ENCODE measurements at regions not wholly inside any gene's neighbourhood (a gene's known extent, or its start where the extent isn't known, plus 50 kb on each side); places are given as distances from the start of the nearest gene placed in this dataset.
"Not testable (repeated sequence)": the region's sequence is repeated elsewhere in the genome, so short reads cannot be mapped to it uniquely, and the experiment has no call there.

GRCh38 chr11:3300579-3300978 is 68.4 kb upstream of the MRGPRE start:
- TF ChIP-seq POLR2A (IDR thresholded peaks at IDR 0.05; ENCODE audit: low read depth, low read length) = not testable (repeated sequence)
- TF ChIP-seq, protein P1, sequence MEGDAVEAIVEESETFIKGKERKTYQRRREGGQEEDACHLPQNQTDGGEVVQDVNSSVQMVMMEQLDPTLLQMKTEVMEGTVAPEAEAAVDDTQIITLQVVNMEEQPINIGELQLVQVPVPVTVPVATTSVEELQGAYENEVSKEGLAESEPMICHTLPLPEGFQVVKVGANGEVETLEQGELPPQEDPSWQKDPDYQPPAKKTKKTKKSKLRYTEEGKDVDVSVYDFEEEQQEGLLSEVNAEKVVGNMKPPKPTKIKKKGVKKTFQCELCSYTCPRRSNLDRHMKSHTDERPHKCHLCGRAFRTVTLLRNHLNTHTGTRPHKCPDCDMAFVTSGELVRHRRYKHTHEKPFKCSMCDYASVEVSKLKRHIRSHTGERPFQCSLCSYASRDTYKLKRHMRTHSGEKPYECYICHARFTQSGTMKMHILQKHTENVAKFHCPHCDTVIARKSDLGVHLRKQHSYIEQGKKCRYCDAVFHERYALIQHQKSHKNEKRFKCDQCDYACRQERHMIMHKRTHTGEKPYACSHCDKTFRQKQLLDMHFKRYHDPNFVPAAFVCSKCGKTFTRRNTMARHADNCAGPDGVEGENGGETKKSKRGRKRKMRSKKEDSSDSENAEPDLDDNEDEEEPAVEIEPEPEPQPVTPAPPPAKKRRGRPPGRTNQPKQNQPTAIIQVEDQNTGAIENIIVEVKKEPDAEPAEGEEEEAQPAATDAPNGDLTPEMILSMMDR (IDR thresholded peaks at IDR 0.05; ENCODE audit: extremely low read depth in 1 of 2, insufficient read depth in 1 of 2, low read depth in 1 of 2, low read length in 2 of 2) = not testable (repeated sequence)
